Suprapubic skin (tissue), 4 donors: ENCODE measurements at regions not wholly inside any gene's neighbourhood (a gene's known extent, or its start where the extent isn't known, plus 50 kb on each side); places are given as distances from the start of the nearest gene placed in this dataset.

Source experiments
- CTCF ChIP-seq, 2 donors: fragments of 200-600 bp in 1 of 2; fragments of 450-650 bp in 1 of 2; sonication (generic) in 1 of 2; IDR thresholded peaks; one replicate each; pipeline ENCODE4 v1.5.1; 2016 to 2019; ENCODE audit warnings: antibody characterized with exemption in 2 of 2, mild to moderate bottlenecking in 1 of 2, moderate library complexity in 1 of 2
- EP300 ChIP-seq: sonication (generic); formaldehyde crosslinking; IDR thresholded peaks from one replicate; pipeline ENCODE4 v1.6.1; 2017; ENCODE audit warnings: antibody characterized with exemption
- POLR2A ChIP-seq, 2 donors: fragments of 450-650 bp; IDR thresholded peaks; one replicate each; pipeline ENCODE4 v1.6.1; 2017; ENCODE audit warnings: antibody characterized with exemption in 2 of 2, mild to moderate bottlenecking in 2 of 2, moderate library complexity in 2 of 2
- POLR2AphosphoS5 ChIP-seq, 3 donors: sonication (generic); formaldehyde crosslinking; IDR thresholded peaks; one replicate each; pipeline ENCODE4 v1.6.1; 2017; ENCODE audit warnings: antibody characterized with exemption in 3 of 3

- no peak for TF ChIP-seq POLR2A (IDR thresholded peaks at IDR 0.05)
- no peak for TF ChIP-seq CTCF (IDR thresholded peaks at IDR 0.05)
- TF ChIP-seq EP300: no peak
- no peak for TF ChIP-seq POLR2AphosphoS5 (IDR thresholded peaks at IDR 0.05)
Measured at GRCh38 chr2:15043336-15044058, 411.0 kb downstream of the LRATD1 start.
